Osteoblast (primary cell): ENCODE measurements at regions not wholly inside any gene's neighbourhood (a gene's known extent, or its start where the extent isn't known, plus 50 kb on each side); places are given as distances from the start of the nearest gene placed in this dataset.

Experiments
- DNase-seq: peaks from one replicate; pipeline ENCODE4 v3.0.0; 2011; ENCODE audit warnings: low spot score, mixed read lengths; ENCODE audit not compliant: insufficient read length; ENCODE audit errors: missing footprints
- H2AFZ ChIP-seq: 2 replicates; pipeline ENCODE4 v1.6.0; 2011; ENCODE audit warnings: mild to moderate bottlenecking, low read length
- H3K27ac ChIP-seq: 2 replicates; pipeline ENCODE4 v1.5.1; 2011; ENCODE audit warnings: mild to moderate bottlenecking, low read depth, low read length, moderate library complexity
- H3K27me3 ChIP-seq: 2 replicates; pipeline ENCODE4 v1.6.0; 2012; ENCODE audit warnings: mild to moderate bottlenecking, control low read depth, inconsistent platforms, low read length, moderate library complexity; ENCODE audit not compliant: insufficient read depth
- H3K36me3 ChIP-seq: 2 replicates; pipeline ENCODE4 v1.5.1; 2011; ENCODE audit warnings: mild to moderate bottlenecking, low read length, control low read depth, moderate library complexity; ENCODE audit not compliant: insufficient read depth
- H3K4me1 ChIP-seq: 2 replicates; pipeline ENCODE4 v1.5.1; 2011; ENCODE audit warnings: mild to moderate bottlenecking, low read length, control low read depth, moderate library complexity; ENCODE audit not compliant: insufficient read depth
- H3K4me2 ChIP-seq: 2 replicates; pipeline ENCODE4 v1.6.0; 2011; ENCODE audit warnings: mild to moderate bottlenecking, low read length; ENCODE audit not compliant: insufficient read depth
- H3K4me3 ChIP-seq: fragments of 200-600 bp; sonication (generic); 3 replicates; pipeline ENCODE4 v1.5.1; 2012; ENCODE audit warnings: mild to moderate bottlenecking, low read length, inconsistent platforms; ENCODE audit not compliant: insufficient read depth
- H3K79me2 ChIP-seq: 2 replicates; pipeline ENCODE4 v1.6.0; 2012; ENCODE audit warnings: mild to moderate bottlenecking, low read length, control low read depth, inconsistent platforms; ENCODE audit not compliant: insufficient read depth
- H3K9me3 ChIP-seq: 2 replicates; pipeline ENCODE4 v1.5.1; 2011; ENCODE audit warnings: low read depth, low read length, control low read depth
- H4K20me1 ChIP-seq: 2 replicates; pipeline ENCODE4 v1.6.0; 2012; ENCODE audit warnings: mild to moderate bottlenecking, low read length, control low read depth; ENCODE audit not compliant: insufficient read depth
- CTCF ChIP-seq: IDR thresholded peaks from 2 replicates; pipeline ENCODE4 v1.5.1; 2011; ENCODE audit warnings: mild to moderate bottlenecking, low read depth, low read length, moderate library complexity; ENCODE audit errors: extremely low read depth

DNA sequence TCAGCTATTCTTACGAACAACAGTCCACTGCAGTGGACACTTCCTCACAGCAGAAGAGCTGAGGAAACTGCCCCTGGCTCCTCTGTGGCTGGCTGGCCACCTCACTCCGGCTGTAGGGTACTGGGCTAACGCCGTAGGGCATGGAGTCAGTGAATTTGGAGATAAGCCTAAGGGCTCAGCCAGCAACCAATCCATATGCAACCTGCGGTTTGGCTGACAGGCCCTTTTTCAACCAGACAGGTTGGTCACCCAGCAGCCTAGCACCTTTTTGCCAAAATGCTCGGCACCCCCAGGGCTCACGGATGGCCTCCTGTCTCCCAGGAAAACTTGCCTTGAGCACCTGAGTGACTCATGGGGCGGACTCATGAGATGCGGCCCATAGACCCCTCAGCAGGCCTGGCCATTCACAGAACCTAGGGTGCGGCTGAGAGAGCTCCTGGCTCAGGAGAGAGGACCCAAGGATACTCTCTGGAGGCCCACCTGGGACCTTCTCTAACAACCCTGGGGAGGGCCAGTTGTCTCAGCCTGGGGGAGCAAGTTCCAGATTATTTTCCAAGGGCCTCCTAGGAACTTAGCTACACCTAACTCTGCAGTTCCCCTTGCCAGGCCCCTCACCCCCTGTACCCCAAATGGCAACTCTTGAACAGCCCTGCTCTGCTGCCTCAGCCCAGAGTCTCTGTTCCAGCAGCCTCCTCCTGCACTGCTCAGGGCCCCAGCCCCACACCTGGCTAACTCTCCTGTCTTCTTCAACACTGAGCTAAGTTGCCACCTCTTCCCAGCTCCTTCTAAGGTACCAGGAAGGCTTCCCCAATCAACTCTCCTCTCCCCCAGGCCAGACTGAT, 252.1 kb downstream of the CYP26B1 start:
- no peaks in the 10 kb centered on the region for H3K27me3 ChIP-seq
- no peak overlapping the region for H3K4me3 ChIP-seq
- H3K36me3 ChIP-seq: no peaks in the 10 kb centered on the region
- no peaks in the 10 kb centered on the region for H3K9me3 ChIP-seq
- H3K4me2 ChIP-seq: no peak overlapping the region
- no peak for TF ChIP-seq CTCF
- no peaks in the 10 kb centered on the region for H3K79me2 ChIP-seq
- H2AFZ ChIP-seq: no peak overlapping the region
- no peaks in the 10 kb centered on the region for H4K20me1 ChIP-seq
- H3K27ac ChIP-seq: no peak overlapping the region
- DNase-seq: no peak
- peaks cover 3% of the 10 kb centered on the region for H3K4me1 ChIP-seq

GRCh38 chr2:71894261-71894660, 253.4 kb downstream of the CYP26B1 start:
- H3K4me3 ChIP-seq: no peak overlapping the region
- H3K79me2 ChIP-seq: no peaks in the 10 kb centered on the region
- H3K27ac ChIP-seq: no peak overlapping the region
- DNase-seq: no peak
- no peaks in the 10 kb centered on the region for H4K20me1 ChIP-seq
- no peak overlapping the region for H2AFZ ChIP-seq
- no peaks in the 10 kb centered on the region for H3K36me3 ChIP-seq
- no peaks in the 10 kb centered on the region for H3K9me3 ChIP-seq
- no peaks in the 10 kb centered on the region for H3K27me3 ChIP-seq
- H3K4me2 ChIP-seq: no peak overlapping the region
- peaks cover 14% of the 10 kb centered on the region for H3K4me1 ChIP-seq
- no peak for TF ChIP-seq CTCF

DNA sequence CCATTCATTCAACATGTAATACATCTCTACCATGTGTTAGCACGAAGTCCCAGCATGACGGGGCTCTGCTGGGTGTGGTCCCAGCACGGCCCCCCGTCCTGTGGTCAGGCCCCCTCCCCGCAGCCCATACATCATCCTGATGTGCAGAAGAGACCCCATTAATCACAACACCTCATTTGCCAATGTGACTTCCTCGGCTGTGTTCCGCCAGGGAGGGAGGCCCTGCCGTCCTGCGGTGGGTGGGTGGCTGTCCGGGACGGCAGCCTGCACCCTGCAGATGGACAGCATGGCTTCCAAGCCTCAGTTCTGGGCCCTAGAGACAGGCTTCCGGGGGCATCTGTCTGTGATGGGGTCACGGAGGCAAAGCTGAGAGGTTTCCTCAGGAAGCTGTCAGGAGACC, 254.0 kb downstream of the CYP26B1 start:
- Histone ChIP-seq H3K4me3 (no peak overlapping the region), H4K20me1 (no peaks in the 10 kb centered on the region), H3K27me3 (no peaks in the 10 kb centered on the region), H3K79me2 (no peaks in the 10 kb centered on the region), H3K27ac (no peak overlapping the region), H3K36me3 (no peaks in the 10 kb centered on the region), H3K4me2 (no peak overlapping the region), H3K4me1 (peaks cover 20% of the 10 kb centered on the region), H2AFZ (no peak overlapping the region), H3K9me3 (no peaks in the 10 kb centered on the region)
- DNase-seq: no peak
- TF ChIP-seq CTCF: no peak

GRCh38 chr2:71892896-71893295, 254.8 kb downstream of the CYP26B1 start:
- H2AFZ ChIP-seq: no peak overlapping the region

More at GRCh38 chr2:71892896-71893295, 254.8 kb downstream of the CYP26B1 start:
- peak; percentile 67 for DNase-seq
- H3K9me3 ChIP-seq: no peaks in the 10 kb centered on the region
- no peak overlapping the region for H3K4me3 ChIP-seq
- no peaks in the 10 kb centered on the region for H4K20me1 ChIP-seq
- H3K27ac ChIP-seq: no peak overlapping the region
- TF ChIP-seq CTCF: no peak
- H3K36me3 ChIP-seq: no peaks in the 10 kb centered on the region
- no peak overlapping the region for H3K4me2 ChIP-seq
- H3K79me2 ChIP-seq: no peaks in the 10 kb centered on the region
- H3K4me1 ChIP-seq: peaks cover 25% of the 10 kb centered on the region
- no peaks in the 10 kb centered on the region for H3K27me3 ChIP-seq
